CD4-positive, alpha-beta memory T cell (primary cell): ENCODE measurements at regions not wholly inside any gene's neighbourhood (a gene's known extent, or its start where the extent isn't known, plus 50 kb on each side); places are given as distances from the start of the nearest gene placed in this dataset.

Source experiments
- CTCF ChIA-PET: fragments of 350-600 bp; sonication (Branson Sonifier 250); formaldehyde crosslinking; loops from one replicate; lab custom pipeline; 2021; ENCODE audit warnings: inconsistent platforms; ENCODE audit not compliant: partially characterized antibody; lab: Charles Lee
- POLR2A ChIA-PET: fragments of 350-600 bp; sonication (Branson Sonifier 250); formaldehyde crosslinking; loops from one replicate; lab custom pipeline; 2021; ENCODE audit not compliant: partially characterized antibody; lab: Charles Lee
- DNase-seq, 5 donors: peaks; one replicate each; pipeline versions ENCODE4 v3.0.0 to v3.0.0-alpha.2; 2020 to 2022; ENCODE audit warnings: mixed read lengths in 1 of 5
- H3K27ac ChIP-seq: one replicate; pipeline ENCODE4 v1.7.0; 2013; ENCODE audit warnings: low read depth, low read length
- H3K27me3 ChIP-seq: 2 replicates; pipeline ENCODE4 v1.7.0; 2013; ENCODE audit warnings: mild to moderate bottlenecking, low read length, moderate library complexity; ENCODE audit not compliant: insufficient read depth
- H3K36me3 ChIP-seq: 2 replicates; pipeline ENCODE4 v1.7.0; 2013; ENCODE audit warnings: mild to moderate bottlenecking, low read length, moderate library complexity; ENCODE audit not compliant: insufficient read depth
- H3K4me1 ChIP-seq: 2 replicates; pipeline ENCODE4 v1.7.0; 2013; ENCODE audit warnings: mild to moderate bottlenecking, low read length, moderate library complexity; ENCODE audit not compliant: insufficient read depth
- H3K4me3 ChIP-seq, 2 donors: one replicate each; pipeline ENCODE4 v1.7.0; 2013; ENCODE audit warnings: low read length in 2 of 2, mild to moderate bottlenecking in 1 of 2
- H3K9me3 ChIP-seq, 2 donors: one replicate each; pipeline ENCODE4 v1.7.0; 2013; ENCODE audit warnings: low read length in 2 of 2, control low read depth in 1 of 2; ENCODE audit not compliant: control insufficient read depth in 1 of 2
- H3K27ac Mint-ChIP-seq, 7 donors: one replicate each; pipeline ENCODE4 v1.8.0; 2020 to 2021; ENCODE audit warnings: mixed read lengths in 7 of 7, mild to moderate bottlenecking in 6 of 7, inconsistent platforms in 3 of 7, moderate library complexity in 3 of 7
- H3K27me3 Mint-ChIP-seq, 2 donors: one replicate each; pipeline ENCODE4 v1.8.0; 2020 to 2021; ENCODE audit warnings: mixed read lengths in 2 of 2
- H3K36me3 Mint-ChIP-seq, 2 donors: one replicate each; pipeline ENCODE4 v1.8.0; 2020 to 2021; ENCODE audit warnings: mixed read lengths in 2 of 2, inconsistent platforms in 1 of 2, mild to moderate bottlenecking in 1 of 2
- H3K4me1 Mint-ChIP-seq, 4 donors: one replicate each; pipeline ENCODE4 v1.8.0; 2020 to 2021; ENCODE audit warnings: mixed read lengths in 4 of 4, mild to moderate bottlenecking in 1 of 4
- H3K4me3 Mint-ChIP-seq, 8 donors: one replicate each; pipeline ENCODE4 v1.8.0; 2020 to 2021; ENCODE audit warnings: mixed read lengths in 8 of 8, mild to moderate bottlenecking in 7 of 8, moderate library complexity in 6 of 8, inconsistent platforms in 3 of 8
- H3K9me3 Mint-ChIP-seq, 8 donors: one replicate each; pipeline ENCODE4 v1.8.0; 2020 to 2021; ENCODE audit warnings: mixed read lengths in 8 of 8, mild to moderate bottlenecking in 5 of 8, inconsistent platforms in 3 of 8, moderate library complexity in 1 of 8
- intact Hi-C: fragments of 100-400 bp; cut with micrococcal nuclease; formaldehyde crosslinking; loops from one replicate; pipeline ENCODE4 v1.15.1; 2023

DNA sequence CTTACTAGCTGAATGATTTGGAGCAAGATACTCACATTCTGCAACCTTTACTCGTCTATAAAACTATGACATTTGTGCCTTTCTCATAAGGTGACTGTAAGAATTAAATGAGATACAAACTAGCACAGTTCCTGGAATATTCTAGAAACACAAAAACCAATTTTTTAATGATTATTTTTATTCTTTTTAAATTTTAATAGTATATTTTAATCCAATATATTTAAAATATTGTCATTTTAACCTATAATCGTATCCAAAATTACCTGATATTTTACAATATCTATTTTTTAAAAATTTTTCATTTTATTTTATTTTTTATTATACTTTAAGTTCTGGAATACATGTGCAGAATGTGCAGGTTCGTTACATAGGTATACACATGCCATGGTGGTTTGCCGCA, 238.1 kb downstream of the OLFM4 start:
- H3K4me1 ChIP-seq = no peaks in the 10 kb centered on the region
- ChIA-PET CTCF (no interaction called here), POLR2A (no interaction called here)
- H3K9me3 Mint-ChIP-seq = peaks cover 0 to 15% (median 3%) of the 10 kb centered on the region in 8 donors
- H3K27ac Mint-ChIP-seq = no peak overlapping the region
- no peaks in the 10 kb centered on the region for H3K9me3 ChIP-seq
- H3K27ac ChIP-seq = no peak overlapping the region
- H3K4me3 ChIP-seq = no peak overlapping the region
- no peaks in the 10 kb centered on the region for H3K36me3 Mint-ChIP-seq
- no peak for DNase-seq
- no peaks in the 10 kb centered on the region for H3K4me1 Mint-ChIP-seq
- no peaks in the 10 kb centered on the region for H3K36me3 ChIP-seq
- no peaks in the 10 kb centered on the region for H3K27me3 ChIP-seq
- H3K27me3 Mint-ChIP-seq = peaks cover 0 to 2% of the 10 kb centered on the region in 2 donors
- intact Hi-C loops = no loop called here
- no peak overlapping the region for H3K4me3 Mint-ChIP-seq

DNA sequence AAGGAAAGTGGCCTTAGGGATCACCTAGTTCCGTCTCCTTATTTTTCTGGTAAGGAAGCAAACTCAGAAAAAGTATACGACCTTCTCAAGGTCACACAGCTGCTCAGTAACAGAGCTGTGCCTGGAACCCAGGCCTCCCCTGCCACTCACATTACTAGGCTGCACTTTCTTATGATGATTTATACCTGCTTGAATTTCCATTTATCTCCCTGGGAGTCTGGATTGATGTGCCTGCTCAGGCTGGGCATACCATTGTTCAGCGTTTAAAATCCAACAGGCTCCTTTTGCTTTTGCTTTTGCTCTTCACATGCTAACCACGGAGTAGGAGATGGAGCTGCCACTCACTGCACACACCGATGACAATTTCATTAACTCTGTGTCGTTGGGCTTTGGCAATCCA, 241.0 kb downstream of the OLFM4 start:
- Mint-ChIP-seq H3K27me3 (peaks cover 0 to 2% of the 10 kb centered on the region in 2 donors), H3K4me1 (no peaks in the 10 kb centered on the region), H3K4me3 (no peak overlapping the region), H3K36me3 (no peaks in the 10 kb centered on the region), H3K9me3 (peaks cover 0 to 15% (median 1%) of the 10 kb centered on the region in 8 donors), H3K27ac (no peak overlapping the region)
- CTCF ChIA-PET = no interaction called here
- Histone ChIP-seq H3K4me3 (no peak overlapping the region), H3K9me3 (no peaks in the 10 kb centered on the region), H3K27me3 (no peaks in the 10 kb centered on the region), H3K27ac (no peak overlapping the region), H3K4me1 (no peaks in the 10 kb centered on the region), H3K36me3 (no peaks in the 10 kb centered on the region)
- DNase-seq = no peak
- intact Hi-C loops = no loop called here
- POLR2A ChIA-PET = no interaction called here

DNA sequence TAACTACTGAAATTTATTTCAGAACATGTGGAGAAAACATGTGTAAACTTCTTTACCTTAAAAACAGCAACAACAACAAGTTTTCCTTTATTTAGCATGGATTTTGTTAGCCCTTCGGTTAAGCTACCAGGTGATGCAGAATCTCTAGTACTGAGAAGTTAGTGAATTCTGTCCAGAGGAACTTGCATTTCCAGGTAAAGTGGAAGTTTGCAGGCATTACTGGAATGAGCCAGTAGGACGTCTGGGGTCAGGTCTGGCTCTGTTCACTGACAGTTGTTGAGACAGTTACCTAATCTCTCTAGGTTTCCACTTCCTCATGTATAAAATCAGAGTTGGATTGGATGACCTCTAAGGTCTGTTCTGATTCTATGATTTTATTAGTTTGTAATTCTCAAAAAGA, 244.3 kb downstream of the OLFM4 start:
- no peak for DNase-seq
- no peaks in the 10 kb centered on the region for H3K4me1 ChIP-seq
- H3K27me3 ChIP-seq = no peaks in the 10 kb centered on the region
- intact Hi-C loops = no loop called here
- H3K9me3 ChIP-seq = no peaks in the 10 kb centered on the region
- no peak overlapping the region for H3K27ac ChIP-seq
- Mint-ChIP-seq H3K36me3 (no peaks in the 10 kb centered on the region), H3K27me3 (peaks cover 0 to 2% of the 10 kb centered on the region in 2 donors), H3K9me3 (peaks cover 0 to 11% (median 1%) of the 10 kb centered on the region in 8 donors), H3K4me3 (no peak overlapping the region), H3K4me1 (no peaks in the 10 kb centered on the region), H3K27ac (no peak overlapping the region)
- CTCF ChIA-PET = no interaction called here
- POLR2A ChIA-PET = no interaction called here
- no peak overlapping the region for H3K4me3 ChIP-seq
- no peaks in the 10 kb centered on the region for H3K36me3 ChIP-seq

DNA sequence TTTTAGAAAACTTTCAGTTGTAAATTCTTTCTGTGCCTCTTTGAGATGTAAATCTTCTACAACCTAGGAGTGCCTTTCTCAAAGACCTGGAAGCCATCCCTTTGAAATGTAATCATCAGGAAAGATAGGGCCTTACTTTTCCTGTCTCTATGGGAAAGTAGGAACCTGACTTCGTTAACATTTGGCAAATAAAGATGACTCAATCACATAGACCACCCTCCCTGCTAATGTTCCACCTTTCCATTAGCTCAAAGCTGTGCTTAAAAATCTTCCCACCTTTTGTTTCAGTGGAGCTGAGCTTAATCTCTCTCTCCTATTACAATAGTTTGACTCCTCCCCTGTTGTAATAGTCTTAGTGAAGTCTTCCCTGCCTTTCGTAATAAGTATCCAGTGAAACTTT, 247.7 kb downstream of the OLFM4 start:
- Mint-ChIP-seq H3K4me3 (no peak overlapping the region), H3K27me3 (no peaks in the 10 kb centered on the region), H3K27ac (no peak overlapping the region), H3K36me3 (no peaks in the 10 kb centered on the region), H3K4me1 (no peaks in the 10 kb centered on the region), H3K9me3 (peaks cover 0 to 2% (median 0%) of the 10 kb centered on the region in 8 donors)
- H3K4me3 ChIP-seq = no peak overlapping the region
- intact Hi-C loops = no loop called here
- no peak overlapping the region for H3K27ac ChIP-seq
- POLR2A ChIA-PET = no interaction called here
- no peaks in the 10 kb centered on the region for H3K9me3 ChIP-seq
- no peaks in the 10 kb centered on the region for H3K27me3 ChIP-seq
- CTCF ChIA-PET = no interaction called here
- DNase-seq = no peak
- H3K4me1 ChIP-seq = no peaks in the 10 kb centered on the region
- H3K36me3 ChIP-seq = no peaks in the 10 kb centered on the region

DNA sequence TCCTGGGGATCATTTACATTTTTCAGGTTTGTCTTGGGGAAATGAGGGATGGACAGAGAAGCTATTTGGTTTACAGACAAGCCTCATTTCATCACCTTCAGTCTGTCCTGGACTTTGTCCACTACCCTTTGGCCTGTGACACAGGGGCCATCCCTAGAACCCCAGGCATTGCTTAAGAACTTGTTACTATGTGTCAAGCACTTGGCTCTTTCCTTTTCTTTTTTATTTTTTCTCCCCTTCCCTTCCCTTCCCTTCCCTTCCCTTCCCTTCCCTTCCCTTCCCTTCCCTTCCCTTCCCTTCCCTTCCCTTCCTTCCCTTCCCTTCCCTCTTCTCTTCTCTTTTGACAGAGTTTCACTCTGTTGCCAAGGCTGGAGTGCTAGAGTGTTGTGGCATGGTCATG, 253.1 kb downstream of the OLFM4 start:
- ChIA-PET CTCF (no interaction called here), POLR2A (no interaction called here)
- Mint-ChIP-seq H3K27me3 (no peaks in the 10 kb centered on the region), H3K4me1 (no peaks in the 10 kb centered on the region), H3K9me3 (peaks cover 0 to 3% (median 1%) of the 10 kb centered on the region in 8 donors), H3K36me3 (no peaks in the 10 kb centered on the region), H3K4me3 (no peak overlapping the region), H3K27ac (no peak overlapping the region)
- H3K27me3 ChIP-seq = no peaks in the 10 kb centered on the region
- no peaks in the 10 kb centered on the region for H3K4me1 ChIP-seq
- H3K27ac ChIP-seq = no peak overlapping the region
- intact Hi-C loops = no loop called here
- H3K4me3 ChIP-seq = no peak overlapping the region
- DNase-seq = no peak
- H3K9me3 ChIP-seq = no peaks in the 10 kb centered on the region
- no peaks in the 10 kb centered on the region for H3K36me3 ChIP-seq

DNA sequence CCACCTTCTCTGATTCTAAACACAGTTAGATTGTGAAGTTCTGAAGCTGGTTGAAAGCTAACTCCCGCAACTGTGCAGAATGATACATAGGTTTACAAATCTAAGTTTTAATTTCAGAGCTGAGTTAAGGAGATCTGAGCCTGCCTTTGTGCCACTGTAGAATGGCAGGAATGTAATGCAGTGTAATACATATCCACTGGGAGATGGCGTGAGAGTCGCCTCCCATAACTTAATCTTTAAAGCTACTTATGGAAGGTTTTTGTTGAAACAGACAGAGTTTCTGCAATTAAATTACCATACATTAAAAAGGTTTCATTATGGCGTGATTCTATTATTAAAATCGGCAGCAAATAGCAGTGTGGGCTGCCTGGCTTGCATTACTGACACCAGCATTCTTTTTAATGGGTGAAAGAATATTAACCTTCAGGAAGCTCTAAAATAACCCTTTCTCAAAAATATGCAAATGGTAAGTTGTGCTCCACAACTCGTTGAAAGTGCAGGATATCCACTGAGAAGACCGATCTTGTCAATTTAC, 257.4 kb downstream of the OLFM4 start:
- ChIA-PET POLR2A (no interaction called here), CTCF (no interaction called here)
- no peaks in the 10 kb centered on the region for H3K36me3 ChIP-seq
- H3K36me3 Mint-ChIP-seq = no peaks in the 10 kb centered on the region
- no peak overlapping the region for H3K27ac ChIP-seq
- no peaks in the 10 kb centered on the region for H3K27me3 ChIP-seq
- no peaks in the 10 kb centered on the region for H3K27me3 Mint-ChIP-seq
- no peak overlapping the region for H3K4me3 Mint-ChIP-seq
- H3K9me3 Mint-ChIP-seq = peaks cover 0 to 3% (median under 1%) of the 10 kb centered on the region in 8 donors
- no peak overlapping the region for H3K4me3 ChIP-seq
- intact Hi-C loops = no loop called here
- H3K9me3 ChIP-seq = no peaks in the 10 kb centered on the region
- H3K27ac Mint-ChIP-seq = no peak overlapping the region
- DNase-seq = no peak
- H3K4me1 ChIP-seq = no peaks in the 10 kb centered on the region
- no peaks in the 10 kb centered on the region for H3K4me1 Mint-ChIP-seq

DNA sequence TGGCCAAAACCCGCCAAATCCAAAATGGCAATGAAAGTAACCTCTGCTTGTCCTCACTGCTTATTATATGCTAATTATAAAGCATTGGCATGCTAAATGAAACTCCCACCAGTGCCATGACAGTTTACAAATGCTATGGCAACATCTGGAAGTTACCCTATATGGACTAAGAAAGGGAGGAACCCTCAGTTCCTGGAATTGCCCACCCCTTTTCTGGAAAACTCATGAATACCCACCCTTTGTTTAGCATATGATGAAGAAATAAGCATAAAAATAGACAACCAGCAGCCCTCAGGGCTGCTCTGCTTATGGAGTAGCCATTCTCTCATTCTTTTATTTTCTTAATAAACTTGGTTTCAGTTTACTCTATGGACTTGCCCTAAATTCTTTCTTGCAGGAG, 269.8 kb downstream of the OLFM4 start:
- H3K4me3 Mint-ChIP-seq = no peak overlapping the region
- no peaks in the 10 kb centered on the region for H3K36me3 Mint-ChIP-seq
- intact Hi-C loops = no loop called here
- H3K9me3 ChIP-seq = no peaks in the 10 kb centered on the region
- peaks cover 0 to 1% of the 10 kb centered on the region in 2 donors for H3K27me3 Mint-ChIP-seq
- no peaks in the 10 kb centered on the region for H3K4me1 ChIP-seq
- DNase-seq = no peak
- CTCF ChIA-PET = no interaction called here
- no peak overlapping the region for H3K4me3 ChIP-seq
- H3K27me3 ChIP-seq = no peaks in the 10 kb centered on the region
- no peak overlapping the region for H3K27ac ChIP-seq
- no peak overlapping the region for H3K27ac Mint-ChIP-seq
- H3K9me3 Mint-ChIP-seq = peaks cover 0 to 3% (median 0%) of the 10 kb centered on the region in 8 donors
- no peaks in the 10 kb centered on the region for H3K4me1 Mint-ChIP-seq
- no peaks in the 10 kb centered on the region for H3K36me3 ChIP-seq
- POLR2A ChIA-PET = no interaction called here

DNA sequence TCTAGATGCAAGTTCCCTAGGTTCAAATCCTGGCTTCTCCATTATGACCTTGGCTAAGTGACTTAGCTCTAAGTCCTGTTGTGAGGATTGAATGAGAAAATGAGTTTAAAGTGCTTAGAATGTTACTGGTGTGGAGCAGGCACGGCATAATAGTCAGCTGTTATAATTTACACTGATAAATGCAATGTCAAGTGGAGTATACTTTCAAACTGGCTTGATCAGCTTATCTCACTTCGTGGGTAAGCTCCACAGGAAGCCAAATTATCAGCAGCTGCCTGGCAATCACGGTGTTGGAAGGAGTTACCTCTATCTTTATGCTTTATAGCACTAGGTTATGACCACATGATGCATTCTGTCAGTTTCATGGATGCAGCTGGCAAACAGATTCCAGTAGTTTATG, 272.8 kb downstream of the OLFM4 start:
- no peaks in the 10 kb centered on the region for H3K4me1 ChIP-seq
- Mint-ChIP-seq H3K27ac (no peak overlapping the region), H3K4me1 (no peaks in the 10 kb centered on the region), H3K27me3 (no peaks in the 10 kb centered on the region), H3K9me3 (peaks cover 0 to 2% (median 0%) of the 10 kb centered on the region in 8 donors), H3K4me3 (no peak overlapping the region), H3K36me3 (no peaks in the 10 kb centered on the region)
- H3K9me3 ChIP-seq = no peaks in the 10 kb centered on the region
- intact Hi-C loops = no loop called here
- ChIA-PET POLR2A (no interaction called here), CTCF (no interaction called here)
- no peak overlapping the region for H3K27ac ChIP-seq
- H3K36me3 ChIP-seq = no peaks in the 10 kb centered on the region
- no peak for DNase-seq
- H3K4me3 ChIP-seq = no peak overlapping the region
- no peaks in the 10 kb centered on the region for H3K27me3 ChIP-seq
